RWPE2 (cell line): ENCODE measurements at regions not wholly inside any gene's neighbourhood (a gene's known extent, or its start where the extent isn't known, plus 50 kb on each side); places are given as distances from the start of the nearest gene placed in this dataset.

Experiments
- ATAC-seq: fragments of 200-7000 bp; cut with Tn5 transposase; 3 replicates; pipeline ENCODE4 v1.9.1; 2021; ENCODE audit warnings: low read depth
- DNase-seq: peaks from one replicate; pipeline ENCODE4 v3.0.0-alpha.2; 2020; ENCODE audit warnings: low spot score
- H3K27ac ChIP-seq: fragments of 450-650 bp; 2 replicates; pipeline ENCODE4 v1.5.1; 2017; ENCODE audit warnings: mild to moderate bottlenecking; ENCODE audit not compliant: poor library complexity, severe bottlenecking
- H3K27me3 ChIP-seq: fragments of 250-450 bp; sonication (Bioruptor Pico); 2 replicates; pipeline ENCODE4 v1.5.1; 2021; ENCODE audit warnings: mild to moderate bottlenecking, moderate library complexity; ENCODE audit not compliant: insufficient read depth, poor library complexity, severe bottlenecking
- H3K36me3 ChIP-seq: fragments of 250-450 bp; sonication (Bioruptor Pico); 2 replicates; pipeline ENCODE4 v1.5.1; 2020; ENCODE audit warnings: low read depth, mild to moderate bottlenecking, moderate library complexity
- H3K4me1 ChIP-seq: fragments of 250-450 bp; sonication (Bioruptor Pico); 2 replicates; pipeline ENCODE4 v1.5.1; 2021; ENCODE audit warnings: mild to moderate bottlenecking, moderate library complexity; ENCODE audit not compliant: insufficient read depth, poor library complexity, severe bottlenecking
- H3K4me3 ChIP-seq: fragments of 250-450 bp; sonication (Bioruptor Pico); 2 replicates; pipeline ENCODE4 v1.5.1; 2021; ENCODE audit warnings: mild to moderate bottlenecking, moderate library complexity; ENCODE audit not compliant: severe bottlenecking
- H3K9me3 ChIP-seq: fragments of 250-450 bp; sonication (Bioruptor Pico); 2 replicates; pipeline ENCODE4 v1.5.1; 2021; ENCODE audit warnings: mild to moderate bottlenecking, moderate library complexity; ENCODE audit not compliant: severe bottlenecking
- TF ChIP-seq, protein P1 (sequence below): fragments of 450-650 bp; IDR thresholded peaks from one replicate; pipeline ENCODE4 v1.5.1; 2017; ENCODE audit warnings: mild to moderate bottlenecking, moderate library complexity; ENCODE audit not compliant: poor library complexity, severe bottlenecking

DNA sequence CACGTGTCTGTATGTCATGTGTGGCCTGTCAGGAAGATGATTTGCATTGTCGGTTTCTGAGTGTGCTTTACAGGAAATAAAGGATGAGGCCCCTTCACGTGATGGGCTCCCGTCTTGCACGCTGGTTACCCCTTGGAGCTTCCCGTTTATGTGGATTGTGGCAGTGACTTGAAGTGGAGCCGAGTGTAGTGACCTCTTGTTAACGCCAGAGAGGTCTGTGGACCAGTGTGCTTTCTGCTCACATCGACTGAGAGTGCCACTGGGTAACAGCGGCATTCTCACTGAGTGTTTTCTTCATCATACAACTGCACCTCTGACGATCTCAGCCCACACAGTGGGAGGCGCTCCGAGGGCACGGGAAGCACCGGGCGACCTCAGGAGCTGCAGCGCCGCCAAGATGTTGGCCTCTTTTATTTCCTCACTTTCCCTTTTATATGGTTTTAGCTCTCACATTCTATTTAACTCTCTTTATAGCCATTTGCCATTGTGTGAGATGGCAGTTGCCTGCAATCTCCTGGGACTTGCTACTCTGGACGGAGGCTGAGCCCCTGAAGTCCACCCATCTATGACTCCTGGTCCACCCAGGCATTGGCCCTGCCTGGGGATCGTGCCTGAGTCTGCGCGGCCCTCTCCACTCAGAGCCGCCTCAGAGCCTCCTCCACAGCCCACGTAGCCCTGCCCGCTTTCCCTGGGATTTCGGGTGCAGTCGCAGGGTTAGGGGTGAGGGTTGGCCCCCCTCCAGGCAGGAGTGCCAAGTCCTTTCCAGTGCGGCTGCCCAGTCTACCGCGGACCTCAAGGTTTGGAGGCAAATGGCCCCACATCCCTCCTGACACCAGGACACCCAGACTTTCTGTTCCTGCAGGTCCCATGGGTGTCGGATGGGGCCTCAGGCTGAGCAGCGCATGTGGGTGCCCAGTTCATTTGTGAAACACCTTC, 238.9 kb downstream of the ERMARD start:
- no peak for ATAC-seq

DNA sequence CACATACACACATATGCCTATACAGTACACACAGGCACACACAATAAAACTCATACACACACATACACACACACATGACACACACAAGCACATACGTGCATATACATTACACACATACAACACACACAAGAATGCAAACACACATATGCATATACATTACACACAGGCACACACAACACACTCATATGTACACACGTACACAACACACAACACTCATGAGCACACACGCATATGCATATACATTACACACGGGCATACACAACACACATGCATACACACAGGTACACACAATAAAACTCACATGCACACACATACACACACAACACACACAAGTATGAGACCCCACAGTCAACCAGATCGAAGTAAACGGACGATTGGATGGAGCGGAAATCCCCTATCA, 238.2 kb downstream of the ERMARD start:
- no peak for DNase-seq
- Histone ChIP-seq H3K4me3 (no peak overlapping the region), H3K4me1 (no peaks in the 10 kb centered on the region), H3K27me3 (no peaks in the 10 kb centered on the region), H3K27ac (no peak overlapping the region), H3K36me3 (no peaks in the 10 kb centered on the region), H3K9me3 (no peaks in the 10 kb centered on the region)
- TF ChIP-seq, protein P1, sequence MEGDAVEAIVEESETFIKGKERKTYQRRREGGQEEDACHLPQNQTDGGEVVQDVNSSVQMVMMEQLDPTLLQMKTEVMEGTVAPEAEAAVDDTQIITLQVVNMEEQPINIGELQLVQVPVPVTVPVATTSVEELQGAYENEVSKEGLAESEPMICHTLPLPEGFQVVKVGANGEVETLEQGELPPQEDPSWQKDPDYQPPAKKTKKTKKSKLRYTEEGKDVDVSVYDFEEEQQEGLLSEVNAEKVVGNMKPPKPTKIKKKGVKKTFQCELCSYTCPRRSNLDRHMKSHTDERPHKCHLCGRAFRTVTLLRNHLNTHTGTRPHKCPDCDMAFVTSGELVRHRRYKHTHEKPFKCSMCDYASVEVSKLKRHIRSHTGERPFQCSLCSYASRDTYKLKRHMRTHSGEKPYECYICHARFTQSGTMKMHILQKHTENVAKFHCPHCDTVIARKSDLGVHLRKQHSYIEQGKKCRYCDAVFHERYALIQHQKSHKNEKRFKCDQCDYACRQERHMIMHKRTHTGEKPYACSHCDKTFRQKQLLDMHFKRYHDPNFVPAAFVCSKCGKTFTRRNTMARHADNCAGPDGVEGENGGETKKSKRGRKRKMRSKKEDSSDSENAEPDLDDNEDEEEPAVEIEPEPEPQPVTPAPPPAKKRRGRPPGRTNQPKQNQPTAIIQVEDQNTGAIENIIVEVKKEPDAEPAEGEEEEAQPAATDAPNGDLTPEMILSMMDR: no peak
- no peak for ATAC-seq

More for the DNA sequence above, 238.9 kb downstream of the ERMARD start:
- Histone ChIP-seq H3K4me1 (no peaks in the 10 kb centered on the region), H3K27ac (no peak overlapping the region), H3K4me3 (no peak overlapping the region), H3K9me3 (no peaks in the 10 kb centered on the region), H3K36me3 (no peaks in the 10 kb centered on the region), H3K27me3 (no peaks in the 10 kb centered on the region)
- no peak for DNase-seq
- TF ChIP-seq, protein P1: no peak

DNA sequence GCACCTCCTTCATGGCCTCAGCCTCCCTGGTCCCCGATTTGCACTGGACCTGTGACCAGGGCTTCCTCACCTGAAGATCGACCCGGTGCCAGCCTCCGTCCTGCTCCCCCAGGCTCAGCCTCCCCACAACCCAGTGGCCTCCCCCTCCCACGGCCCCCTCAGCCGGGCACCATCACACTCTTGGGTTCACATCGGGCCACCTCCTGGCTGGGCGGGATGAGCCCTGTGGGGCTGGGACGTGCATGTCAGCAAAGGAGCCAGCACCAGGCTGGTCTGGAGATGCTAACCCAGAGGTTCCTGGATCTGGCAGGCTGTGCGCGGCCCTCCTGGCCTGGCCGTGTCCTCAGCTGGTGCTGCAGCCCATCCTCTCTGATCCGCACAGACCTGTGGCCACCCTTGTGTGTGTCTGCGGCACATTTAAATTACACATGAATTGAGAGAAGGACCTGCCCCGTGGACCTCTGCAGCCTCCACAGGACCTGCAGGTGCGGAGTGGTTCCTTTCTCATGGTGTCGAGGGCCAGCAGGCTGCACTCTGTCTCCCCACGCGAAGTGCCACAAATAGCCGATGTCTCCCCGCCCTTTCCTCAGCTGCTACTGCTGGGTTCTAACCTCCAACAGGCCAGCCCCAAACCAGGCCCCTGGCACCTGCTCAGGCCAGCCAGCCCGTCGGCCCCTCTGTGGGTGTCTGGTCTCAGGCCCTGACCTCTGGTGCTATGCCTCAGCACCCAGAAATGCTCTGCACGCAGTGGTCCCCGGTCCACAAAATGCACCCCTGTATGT, 237.5 kb downstream of the ERMARD start:
- TF ChIP-seq, protein P1: no peak
- H3K36me3 ChIP-seq: no peaks in the 10 kb centered on the region
- no peak overlapping the region for H3K27ac ChIP-seq
- H3K27me3 ChIP-seq: no peaks in the 10 kb centered on the region
- no peak overlapping the region for H3K4me3 ChIP-seq
- ATAC-seq (no peak), DNase-seq (peak; percentile 30)
- no peaks in the 10 kb centered on the region for H3K4me1 ChIP-seq
- no peaks in the 10 kb centered on the region for H3K9me3 ChIP-seq

- no peak overlapping the region for H3K27ac ChIP-seq
- H3K4me1 ChIP-seq: no peaks in the 10 kb centered on the region
- H3K36me3 ChIP-seq: no peaks in the 10 kb centered on the region
- H3K9me3 ChIP-seq: no peaks in the 10 kb centered on the region
- ATAC-seq (no peak), DNase-seq (peak; percentile 33)
- H3K27me3 ChIP-seq: no peaks in the 10 kb centered on the region
- no peak overlapping the region for H3K4me3 ChIP-seq
- TF ChIP-seq, protein P1: no peak
Observed at GRCh38 chr6:169986848-169987498, 235.6 kb downstream of the ERMARD start.
